ENCODE measurements at regions not wholly inside any gene's neighbourhood (a gene's known extent, or its start where the extent isn't known, plus 50 kb on each side); places are given as distances from the start of the nearest gene placed in this dataset.

GRCh38 chr10:29163746-29164145 lies 125.1 kb upstream of the LYZL1 start:
- no peak overlapping the region for H3K27ac ChIP-seq
- intact Hi-C loops (cut with DNase I) = no loop called here
- H3K4me3 ChIP-seq = no peak overlapping the region
- H3K36me3 ChIP-seq = no peaks in the 10 kb centered on the region
- 54% methylated on average over 2 of the region's 2 CpGs for WGBS
- no peaks in the 10 kb centered on the region for H3K4me1 ChIP-seq (replicated peaks)
- no peaks in the 10 kb centered on the region for H3K9me3 ChIP-seq
- no peak for DNase-seq (ENCODE audit: low spot score)
- H3K27me3 ChIP-seq (replicated peaks; ENCODE audit: insufficient read depth) = no peaks in the 10 kb centered on the region
- TF ChIP-seq POLR2AphosphoS5 (IDR thresholded peaks at IDR 0.05) = no peak
- TF ChIP-seq CTCF (IDR thresholded peaks at IDR 0.05) = no peak
- no peak for TF ChIP-seq POLR2A (IDR thresholded peaks at IDR 0.05)

- H3K4me3 ChIP-seq = no peak overlapping the region
- no peak for TF ChIP-seq CTCF (IDR thresholded peaks at IDR 0.05)
- no peak for TF ChIP-seq POLR2A (IDR thresholded peaks at IDR 0.05)
- no peak for TF ChIP-seq POLR2AphosphoS5 (IDR thresholded peaks at IDR 0.05)
- intact Hi-C loops (cut with DNase I) = no loop called here
- no peaks in the 10 kb centered on the region for H3K9me3 ChIP-seq
- no peaks in the 10 kb centered on the region for H3K27me3 ChIP-seq (replicated peaks; ENCODE audit: insufficient read depth)
- no peaks in the 10 kb centered on the region for H3K36me3 ChIP-seq
- no peak overlapping the region for H3K27ac ChIP-seq
- 93% methylated on average over 4 of the region's 4 CpGs for WGBS
- no peaks in the 10 kb centered on the region for H3K4me1 ChIP-seq (replicated peaks)
- no peak for DNase-seq (ENCODE audit: low spot score)
These were observed 122.2 kb upstream of the LYZL1 start for GRCh38 chr10:29166713-29167112.

- TF ChIP-seq POLR2A (IDR thresholded peaks at IDR 0.05) (no peak), CTCF (IDR thresholded peaks at IDR 0.05) (no peak), POLR2AphosphoS5 (IDR thresholded peaks at IDR 0.05) (no peak)
- Histone ChIP-seq H3K4me1 (replicated peaks) (no peaks in the 10 kb centered on the region), H3K9me3 (no peaks in the 10 kb centered on the region)
These were observed 119.8 kb upstream of the LYZL1 start for GRCh38 chr10:29169021-29169420.

GRCh38 chr10:29171717-29172116 lies 117.2 kb upstream of the LYZL1 start:
- H3K27me3 ChIP-seq (replicated peaks; ENCODE audit: insufficient read depth) = no peaks in the 10 kb centered on the region
- TF ChIP-seq POLR2A (IDR thresholded peaks at IDR 0.05) (no peak), CTCF (IDR thresholded peaks at IDR 0.05) (no peak), POLR2AphosphoS5 (IDR thresholded peaks at IDR 0.05) (no peak)

More at GRCh38 chr10:29169021-29169420, 119.8 kb upstream of the LYZL1 start:
- intact Hi-C loops (cut with DNase I) = no loop called here
- no peak overlapping the region for H3K4me3 ChIP-seq
- no peak for DNase-seq (ENCODE audit: low spot score)
- H3K36me3 ChIP-seq = no peaks in the 10 kb centered on the region
- WGBS = 90% methylated on average over 2 of the region's 2 CpGs
- no peaks in the 10 kb centered on the region for H3K27me3 ChIP-seq (replicated peaks; ENCODE audit: insufficient read depth)
- H3K27ac ChIP-seq = no peak overlapping the region

GRCh38 chr10:29174389-29174788 lies 114.5 kb upstream of the LYZL1 start:
- TF ChIP-seq POLR2A (IDR thresholded peaks at IDR 0.05) (no peak), CTCF (IDR thresholded peaks at IDR 0.05) (no peak), POLR2AphosphoS5 (IDR thresholded peaks at IDR 0.05) (no peak)
- intact Hi-C loops (cut with DNase I) = no loop called here
- 90% methylated on average over 2 of the region's 2 CpGs for WGBS
- DNase-seq (ENCODE audit: low spot score) = no peak
- Histone ChIP-seq H3K4me1 (replicated peaks) (no peaks in the 10 kb centered on the region), H3K9me3 (no peaks in the 10 kb centered on the region), H3K27ac (no peak overlapping the region), H3K27me3 (replicated peaks; ENCODE audit: insufficient read depth) (no peaks in the 10 kb centered on the region), H3K36me3 (no peaks in the 10 kb centered on the region), H3K4me3 (no peak overlapping the region)

More at GRCh38 chr10:29171717-29172116, 117.2 kb upstream of the LYZL1 start:
- Histone ChIP-seq H3K27ac (no peak overlapping the region), H3K4me1 (replicated peaks) (no peaks in the 10 kb centered on the region), H3K36me3 (no peaks in the 10 kb centered on the region), H3K4me3 (no peak overlapping the region), H3K9me3 (no peaks in the 10 kb centered on the region)
- DNase-seq (ENCODE audit: low spot score) = no peak
- WGBS = 76% methylated on average over 9 of the region's 9 CpGs
- intact Hi-C loops (cut with DNase I) = no loop called here
